ENCODE measurements at regions not wholly inside any gene's neighbourhood (a gene's known extent, or its start where the extent isn't known, plus 50 kb on each side); places are given as distances from the start of the nearest gene placed in this dataset.

DNA sequence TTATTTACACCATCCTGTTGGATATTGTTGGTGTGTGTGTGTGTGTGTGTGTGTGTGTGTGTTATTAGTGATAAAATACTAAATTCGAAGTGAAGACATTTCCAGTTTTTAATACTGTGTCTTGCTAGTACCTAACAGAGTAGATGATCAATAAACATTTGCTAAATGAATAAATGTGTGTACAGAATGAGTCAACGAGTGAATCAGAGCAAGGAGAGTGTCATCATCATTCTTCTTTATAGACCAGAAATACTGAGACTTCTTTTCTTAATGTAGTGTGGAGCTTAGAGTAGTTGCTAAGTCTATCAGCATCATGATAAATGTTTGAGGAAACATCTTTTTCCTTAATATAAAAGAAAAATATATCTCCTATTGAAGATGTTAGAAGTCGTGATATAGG is 169.7 kb upstream of the SATB2 start:
- no peak for ATAC-seq
- no peak overlapping the region for H3K4me3 ChIP-seq
- 22 to 26% methylated on average over 3 of the region's 3 CpGs for WGBS, 2 donors
- H3K9me3 ChIP-seq, result no peaks in the 10 kb centered on the region
- TF ChIP-seq, protein P1, sequence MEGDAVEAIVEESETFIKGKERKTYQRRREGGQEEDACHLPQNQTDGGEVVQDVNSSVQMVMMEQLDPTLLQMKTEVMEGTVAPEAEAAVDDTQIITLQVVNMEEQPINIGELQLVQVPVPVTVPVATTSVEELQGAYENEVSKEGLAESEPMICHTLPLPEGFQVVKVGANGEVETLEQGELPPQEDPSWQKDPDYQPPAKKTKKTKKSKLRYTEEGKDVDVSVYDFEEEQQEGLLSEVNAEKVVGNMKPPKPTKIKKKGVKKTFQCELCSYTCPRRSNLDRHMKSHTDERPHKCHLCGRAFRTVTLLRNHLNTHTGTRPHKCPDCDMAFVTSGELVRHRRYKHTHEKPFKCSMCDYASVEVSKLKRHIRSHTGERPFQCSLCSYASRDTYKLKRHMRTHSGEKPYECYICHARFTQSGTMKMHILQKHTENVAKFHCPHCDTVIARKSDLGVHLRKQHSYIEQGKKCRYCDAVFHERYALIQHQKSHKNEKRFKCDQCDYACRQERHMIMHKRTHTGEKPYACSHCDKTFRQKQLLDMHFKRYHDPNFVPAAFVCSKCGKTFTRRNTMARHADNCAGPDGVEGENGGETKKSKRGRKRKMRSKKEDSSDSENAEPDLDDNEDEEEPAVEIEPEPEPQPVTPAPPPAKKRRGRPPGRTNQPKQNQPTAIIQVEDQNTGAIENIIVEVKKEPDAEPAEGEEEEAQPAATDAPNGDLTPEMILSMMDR (IDR thresholded peaks at IDR 0.05), result no peak
- DNase-seq, result no peak
- no peak overlapping the region for H3K27ac ChIP-seq
- no peaks in the 10 kb centered on the region for H3K36me3 ChIP-seq
- no peaks in the 10 kb centered on the region for H3K4me1 ChIP-seq
- FAIRE-seq, result no peak
- no peaks in the 10 kb centered on the region for H3K27me3 ChIP-seq
- intact Hi-C loops (cut with DNase I), result no loop called here

DNA sequence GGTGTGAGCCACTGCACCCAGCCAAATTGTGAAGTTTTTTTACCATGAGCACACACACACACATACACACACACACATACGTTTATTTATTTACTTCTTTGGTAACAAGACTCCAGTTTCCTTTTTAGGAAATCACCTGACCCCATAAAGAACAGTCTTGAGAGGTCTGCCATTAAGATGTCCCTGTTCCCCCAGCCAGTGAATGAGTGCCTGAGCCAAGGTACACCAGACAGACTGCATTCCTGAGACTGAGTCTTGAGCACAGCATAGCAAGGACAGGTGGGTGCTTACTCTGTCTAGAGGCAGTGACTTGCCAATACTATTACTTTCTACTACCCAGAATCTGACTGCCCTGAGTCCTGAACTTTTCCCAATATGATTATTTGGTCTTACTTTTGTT is 167.2 kb upstream of the SATB2 start:
- FAIRE-seq (no peak), ATAC-seq (no peak), DNase-seq (no peak)
- Histone ChIP-seq H3K4me3 (no peak overlapping the region), H3K27ac (no peak overlapping the region), H3K36me3 (no peaks in the 10 kb centered on the region), H3K4me1 (no peaks in the 10 kb centered on the region), H3K9me3 (no peaks in the 10 kb centered on the region), H3K27me3 (no peaks in the 10 kb centered on the region)
- TF ChIP-seq, protein P1 (IDR thresholded peaks at IDR 0.05), result no peak
- intact Hi-C loops (cut with DNase I), result no loop called here
- 3 to 26% methylated on average over 1 of the region's 1 CpG for WGBS, 2 donors

DNA sequence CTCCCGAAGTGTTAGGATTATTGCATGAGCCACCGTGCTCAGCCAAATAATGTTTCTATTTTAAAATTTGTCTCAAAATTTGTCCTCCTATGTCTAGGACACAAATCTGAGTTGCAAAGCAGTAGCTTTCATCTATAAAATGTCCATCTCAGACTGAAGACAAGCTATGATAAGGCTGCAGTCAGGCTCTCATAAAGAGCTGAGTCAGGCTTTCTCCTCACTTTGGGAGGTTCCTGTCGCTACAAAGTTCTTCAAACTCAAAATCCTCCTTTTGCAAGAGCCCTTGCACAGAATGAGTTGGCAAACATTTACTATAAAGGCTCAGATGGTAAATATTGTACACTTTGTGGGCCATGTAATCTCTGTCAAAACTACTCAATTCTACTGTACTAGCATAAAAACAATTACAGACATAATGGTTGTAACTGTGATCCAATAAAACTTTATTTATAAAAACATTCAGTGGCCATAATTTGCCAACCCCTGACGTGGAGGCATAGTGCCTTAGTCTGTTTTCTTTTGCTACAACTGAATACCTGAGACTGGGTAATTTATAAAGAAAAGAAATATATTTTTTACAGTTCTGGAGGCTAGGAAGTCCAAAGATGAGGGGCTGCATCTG is 154.9 kb upstream of the SATB2 start:
- H3K27me3 ChIP-seq, result no peaks in the 10 kb centered on the region
- H3K36me3 ChIP-seq, result no peaks in the 10 kb centered on the region
- H3K9me3 ChIP-seq, result no peaks in the 10 kb centered on the region
- no peak for DNase-seq
- FAIRE-seq, result no peak
- no peak overlapping the region for H3K4me3 ChIP-seq
- intact Hi-C loops (cut with DNase I), result no loop called here
- TF ChIP-seq, protein P1 (IDR thresholded peaks at IDR 0.05), result no peak
- H3K4me1 ChIP-seq, result no peaks in the 10 kb centered on the region
- ATAC-seq, result no peak
- WGBS, 2 donors, result 70 to 83% methylated on average over 4 of the region's 4 CpGs
- H3K27ac ChIP-seq, result no peak overlapping the region

DNA sequence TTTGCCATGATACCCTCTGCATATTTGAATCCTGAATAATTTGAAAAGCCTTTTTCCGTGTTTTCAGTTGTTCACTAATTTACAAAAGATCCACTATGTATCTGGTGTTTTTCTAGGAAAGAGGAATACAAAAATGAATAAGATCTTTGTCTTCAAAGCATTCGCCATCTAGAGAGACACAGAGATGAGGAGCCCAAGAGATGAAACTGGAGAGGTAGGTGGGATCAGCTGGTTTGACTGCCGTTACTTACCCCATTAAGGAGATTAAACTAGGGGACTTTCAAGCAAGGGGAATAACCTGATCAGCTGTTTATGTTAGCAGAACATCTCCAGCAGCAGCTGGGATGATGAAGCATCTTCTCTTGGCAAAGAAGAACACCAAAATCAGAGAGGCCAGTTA is 150.2 kb upstream of the SATB2 start:
- Histone ChIP-seq H3K27ac (no peak overlapping the region), H3K27me3 (peaks cover 0 to 7% (median 0%) of the 10 kb centered on the region in 4 donors), H3K4me1 (no peaks in the 10 kb centered on the region), H3K36me3 (no peaks in the 10 kb centered on the region), H3K9me3 (no peaks in the 10 kb centered on the region), H3K4me3 (no peak overlapping the region)
- intact Hi-C loops (cut with DNase I), result no loop called here
- DNase-seq (no peak), ATAC-seq (no peak), FAIRE-seq (no peak)
- TF ChIP-seq, protein P1 (IDR thresholded peaks at IDR 0.05), result no peak
- WGBS, 2 donors, result 70 to 71% methylated on average over 3 of the region's 3 CpGs

DNA sequence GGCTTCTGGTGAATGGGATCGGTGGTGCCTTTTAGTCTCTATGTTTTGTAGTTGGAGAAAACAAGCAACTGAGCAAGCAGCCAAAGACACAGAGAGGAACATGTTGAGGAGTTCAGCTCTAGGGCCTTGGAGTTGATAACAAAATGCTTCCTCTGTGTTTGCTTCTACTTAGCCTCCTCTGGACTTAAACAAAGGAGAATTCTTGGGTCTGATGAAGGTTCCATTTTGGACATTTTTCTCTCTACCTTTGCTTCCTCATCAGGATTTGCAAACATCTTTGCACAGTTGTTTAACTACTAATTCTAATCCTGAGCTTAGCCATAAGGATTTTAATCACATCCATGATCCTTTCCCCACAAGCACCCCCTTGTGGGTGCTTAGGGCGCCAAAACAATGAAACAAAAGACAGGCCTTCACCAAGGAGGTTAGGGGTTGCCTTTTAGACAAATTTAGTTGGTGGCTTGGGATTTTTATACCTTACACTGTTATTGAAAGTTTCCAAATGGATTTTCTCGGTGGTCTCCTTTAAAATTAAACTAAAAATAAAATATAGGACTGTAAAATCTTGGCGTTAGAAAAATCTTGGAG is 148.5 kb upstream of the SATB2 start:
- Histone ChIP-seq H3K27ac (no peak overlapping the region), H3K36me3 (no peaks in the 10 kb centered on the region), H3K4me1 (no peaks in the 10 kb centered on the region), H3K4me3 (no peak overlapping the region), H3K9me3 (no peaks in the 10 kb centered on the region), H3K27me3 (peaks cover 0 to 7% (median 0%) of the 10 kb centered on the region in 4 donors)
- intact Hi-C loops (cut with DNase I), result no loop called here
- no peak for ATAC-seq
- FAIRE-seq, result no peak
- no peak for DNase-seq
- TF ChIP-seq, protein P1 (IDR thresholded peaks at IDR 0.05), result no peak
- 54 to 57% methylated on average over 4 of the region's 4 CpGs for WGBS, 2 donors

Measured in pancreas (tissue), 10 donors.